ENCODE measurements at regions not wholly inside any gene's neighbourhood (a gene's known extent, or its start where the extent isn't known, plus 50 kb on each side); places are given as distances from the start of the nearest gene placed in this dataset.

DNA sequence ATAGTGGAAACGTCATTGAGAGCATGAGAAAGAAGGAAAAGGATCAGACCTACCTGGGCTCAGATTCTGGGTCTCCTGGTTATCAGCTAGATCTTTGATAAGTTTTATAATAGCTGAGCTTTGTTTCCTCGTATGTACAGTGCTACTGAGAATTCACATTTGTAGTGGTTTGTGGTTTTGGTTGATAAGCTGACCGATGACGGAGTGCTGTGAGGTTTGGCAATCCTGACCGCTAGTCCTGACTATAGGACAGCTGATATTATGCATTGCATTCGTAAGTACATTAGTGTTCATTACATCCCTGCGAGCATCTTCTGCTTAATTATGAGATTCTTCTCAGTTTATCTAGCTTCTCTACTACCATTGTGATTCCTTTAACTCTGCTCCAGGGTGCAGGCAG, 190.7 kb upstream of the SLC27A6 start:
- no peak overlapping the region for H3K4me3 ChIP-seq (ENCODE audit: low read depth in 2 of 2, low read length in 1 of 2)
- ChIA-PET POLR2A (no interaction called here), CTCF (no interaction called here)
- H3K27ac ChIP-seq (ENCODE audit: low read depth in 2 of 2, low read length in 1 of 2), result no peak overlapping the region
- no peaks in the 10 kb centered on the region for H3K9me2 ChIP-seq
- 6% methylated on average over 7 of the region's 7 CpGs for WGBS (ENCODE audit: low lambda C conversion rate)
- no peaks in the 10 kb centered on the region for H3K4me1 ChIP-seq (ENCODE audit: control insufficient read depth in 1 of 2, insufficient read depth in 2 of 2, low read depth in 1 of 2, low read length in 1 of 2)
- no peaks in the 10 kb centered on the region for H4K20me1 ChIP-seq (ENCODE audit: insufficient read depth)
- H3K9me3 ChIP-seq, result no peaks in the 10 kb centered on the region
- no peak for TF ChIP-seq SIN3A (IDR thresholded peaks at IDR 0.05; ENCODE audit: borderline replicate concordance, low read depth, low read length)
- no peak overlapping the region for H3K9ac ChIP-seq
- no peak overlapping the region for H2AFZ ChIP-seq (ENCODE audit: low read depth)
- no peaks in the 10 kb centered on the region for H3F3A ChIP-seq (replicated peaks; ENCODE audit: insufficient read depth)
- H3K27me3 ChIP-seq (ENCODE audit: insufficient read depth), result 0 out of 2 replicates have a peak, but pooled peaks cover 5% of the 10 kb centered on the region
- DNase-seq, result no peak
- no peaks in the 10 kb centered on the region for H3K79me2 ChIP-seq (ENCODE audit: insufficient read depth)
- H3K36me3 ChIP-seq (replicated peaks in 1 of 2; ENCODE audit: control insufficient read depth in 1 of 2, insufficient read depth in 2 of 2, low read length in 1 of 2), result no peaks in the 10 kb centered on the region
- H3K4me2 ChIP-seq, result no peak overlapping the region

DNA sequence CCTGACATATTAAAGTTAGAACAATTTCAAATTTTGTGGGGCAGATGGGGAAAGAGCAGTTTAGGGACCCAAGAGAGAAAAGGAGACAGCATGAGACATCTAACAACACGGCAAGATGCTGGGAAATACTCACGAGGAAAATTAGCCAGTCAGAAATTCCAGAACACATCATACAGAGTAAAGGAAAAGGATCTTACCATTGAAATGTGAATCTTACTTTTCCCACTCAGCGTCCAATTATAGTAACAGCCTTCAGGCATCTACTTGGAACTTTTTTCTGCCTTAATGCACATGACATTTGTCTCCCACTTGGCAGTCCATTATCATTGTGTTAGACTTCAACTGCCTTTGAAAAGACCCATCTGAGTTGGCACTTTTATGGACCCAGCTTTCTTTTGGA, 189.7 kb upstream of the SLC27A6 start:
- no peak overlapping the region for H3K4me2 ChIP-seq
- ChIA-PET CTCF (no interaction called here), POLR2A (no interaction called here)
- H3K4me1 ChIP-seq (ENCODE audit: control insufficient read depth in 1 of 2, insufficient read depth in 2 of 2, low read depth in 1 of 2, low read length in 1 of 2), result no peaks in the 10 kb centered on the region
- H2AFZ ChIP-seq (ENCODE audit: low read depth), result no peak overlapping the region
- H3F3A ChIP-seq (replicated peaks; ENCODE audit: insufficient read depth), result no peaks in the 10 kb centered on the region
- no peaks in the 10 kb centered on the region for H3K79me2 ChIP-seq (ENCODE audit: insufficient read depth)
- no peak overlapping the region for H3K4me3 ChIP-seq (ENCODE audit: low read depth in 2 of 2, low read length in 1 of 2)
- 0 out of 2 replicates have a peak, but pooled peaks cover 5% of the 10 kb centered on the region for H3K27me3 ChIP-seq (ENCODE audit: insufficient read depth)
- H3K9me3 ChIP-seq, result no peaks in the 10 kb centered on the region
- no peaks in the 10 kb centered on the region for H4K20me1 ChIP-seq (ENCODE audit: insufficient read depth)
- 5% methylated on average over 3 of the region's 3 CpGs for WGBS (ENCODE audit: low lambda C conversion rate)
- no peak overlapping the region for H3K9ac ChIP-seq
- DNase-seq, result no peak
- no peaks in the 10 kb centered on the region for H3K9me2 ChIP-seq
- no peaks in the 10 kb centered on the region for H3K36me3 ChIP-seq (replicated peaks in 1 of 2; ENCODE audit: control insufficient read depth in 1 of 2, insufficient read depth in 2 of 2, low read length in 1 of 2)
- H3K27ac ChIP-seq (ENCODE audit: low read depth in 2 of 2, low read length in 1 of 2), result no peak overlapping the region
- TF ChIP-seq USF1 (IDR thresholded peaks at IDR 0.05; ENCODE audit: borderline replicate concordance, low read depth) (no peak), JUND (IDR thresholded peaks at IDR 0.05) (no peak), CHD2 (IDR thresholded peaks at IDR 0.05; ENCODE audit: low read length, partially characterized antibody) (no peak), POLR2AphosphoS5 (IDR thresholded peaks at IDR 0.05; ENCODE audit: low read depth, low read length) (no peak), SMC3 (IDR thresholded peaks at IDR 0.05; ENCODE audit: low read depth, low read length) (no peak), FOSL2 (IDR thresholded peaks at IDR 0.05; ENCODE audit: borderline replicate concordance, low read depth) (no peak), RXRA (IDR thresholded peaks at IDR 0.05; ENCODE audit: borderline replicate concordance, low read depth) (no peak), GABPA (IDR thresholded peaks at IDR 0.05; ENCODE audit: low read depth) (no peak), FOXM1 (IDR thresholded peaks at IDR 0.05; ENCODE audit: low read depth) (no peak), EP300 (IDR thresholded peaks at IDR 0.05; ENCODE audit: borderline replicate concordance in 1 of 2, low read depth in 1 of 2, low read length in 1 of 2) (no peak)
- TF ChIP-seq, protein P1, sequence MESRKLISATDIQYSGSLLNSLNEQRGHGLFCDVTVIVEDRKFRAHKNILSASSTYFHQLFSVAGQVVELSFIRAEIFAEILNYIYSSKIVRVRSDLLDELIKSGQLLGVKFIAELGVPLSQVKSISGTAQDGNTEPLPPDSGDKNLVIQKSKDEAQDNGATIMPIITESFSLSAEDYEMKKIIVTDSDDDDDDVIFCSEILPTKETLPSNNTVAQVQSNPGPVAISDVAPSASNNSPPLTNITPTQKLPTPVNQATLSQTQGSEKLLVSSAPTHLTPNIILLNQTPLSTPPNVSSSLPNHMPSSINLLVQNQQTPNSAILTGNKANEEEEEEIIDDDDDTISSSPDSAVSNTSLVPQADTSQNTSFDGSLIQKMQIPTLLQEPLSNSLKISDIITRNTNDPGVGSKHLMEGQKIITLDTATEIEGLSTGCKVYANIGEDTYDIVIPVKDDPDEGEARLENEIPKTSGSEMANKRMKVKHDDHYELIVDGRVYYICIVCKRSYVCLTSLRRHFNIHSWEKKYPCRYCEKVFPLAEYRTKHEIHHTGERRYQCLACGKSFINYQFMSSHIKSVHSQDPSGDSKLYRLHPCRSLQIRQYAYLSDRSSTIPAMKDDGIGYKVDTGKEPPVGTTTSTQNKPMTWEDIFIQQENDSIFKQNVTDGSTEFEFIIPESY (IDR thresholded peaks at IDR 0.05; ENCODE audit: borderline replicate concordance, low read depth), result no peak
- TF ChIP-seq, protein P2, sequence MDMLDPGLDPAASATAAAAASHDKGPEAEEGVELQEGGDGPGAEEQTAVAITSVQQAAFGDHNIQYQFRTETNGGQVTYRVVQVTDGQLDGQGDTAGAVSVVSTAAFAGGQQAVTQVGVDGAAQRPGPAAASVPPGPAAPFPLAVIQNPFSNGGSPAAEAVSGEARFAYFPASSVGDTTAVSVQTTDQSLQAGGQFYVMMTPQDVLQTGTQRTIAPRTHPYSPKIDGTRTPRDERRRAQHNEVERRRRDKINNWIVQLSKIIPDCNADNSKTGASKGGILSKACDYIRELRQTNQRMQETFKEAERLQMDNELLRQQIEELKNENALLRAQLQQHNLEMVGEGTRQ (IDR thresholded peaks at IDR 0.05; ENCODE audit: borderline replicate concordance, low read depth, low read length), result no peak
